ENCODE measurements at regions not wholly inside any gene's neighbourhood (a gene's known extent, or its start where the extent isn't known, plus 50 kb on each side); places are given as distances from the start of the nearest gene placed in this dataset.

- TF ChIP-seq CTCF (IDR thresholded peaks at IDR 0.05) = no peak
- no peak overlapping the region for H3K27ac ChIP-seq
- DNase-seq (peak; percentile 35), ATAC-seq (no peak)
- no peaks in the 10 kb centered on the region for H3K9me3 ChIP-seq
- H3K27me3 ChIP-seq = no peaks in the 10 kb centered on the region
- intact Hi-C loops (cut with DNase I) = no loop called here
- no peak overlapping the region for H3K4me3 ChIP-seq
- no peaks in the 10 kb centered on the region for H3K4me1 ChIP-seq
- no peaks in the 10 kb centered on the region for H3K36me3 ChIP-seq
These were observed 176.1 kb upstream of the HS6ST1 start for GRCh38 chr2:128494640-128495321.

GRCh38 chr2:128495996-128496547 is 177.4 kb upstream of the HS6ST1 start:
- intact Hi-C loops (cut with DNase I) = no loop called here
- TF ChIP-seq CTCF (IDR thresholded peaks at IDR 0.05) = no peak
- Histone ChIP-seq H3K4me1 (no peaks in the 10 kb centered on the region), H3K27me3 (no peaks in the 10 kb centered on the region), H3K9me3 (no peaks in the 10 kb centered on the region), H3K27ac (no peak overlapping the region), H3K36me3 (no peaks in the 10 kb centered on the region), H3K4me3 (no peak overlapping the region)
- ATAC-seq (no peak), DNase-seq (peak; percentile 13)

- ATAC-seq (no peak), DNase-seq (peak; percentile 23)
- intact Hi-C loops (cut with DNase I) = no loop called here
- no peaks in the 10 kb centered on the region for H3K27me3 ChIP-seq
- no peak for TF ChIP-seq CTCF (IDR thresholded peaks at IDR 0.05)
- no peak overlapping the region for H3K27ac ChIP-seq
- H3K4me3 ChIP-seq = no peak overlapping the region
- no peaks in the 10 kb centered on the region for H3K9me3 ChIP-seq
- no peaks in the 10 kb centered on the region for H3K36me3 ChIP-seq
- H3K4me1 ChIP-seq = no peaks in the 10 kb centered on the region
These were observed 178.0 kb upstream of the HS6ST1 start for GRCh38 chr2:128496700-128497099.

- no peak for ATAC-seq
- no peaks in the 10 kb centered on the region for H3K36me3 ChIP-seq
- H3K4me1 ChIP-seq = no peaks in the 10 kb centered on the region
- no peak overlapping the region for H3K27ac ChIP-seq
- no peaks in the 10 kb centered on the region for H3K27me3 ChIP-seq
- no peak for TF ChIP-seq CTCF (IDR thresholded peaks at IDR 0.05)
- peak; percentile 28 for DNase-seq
- no peak overlapping the region for H3K4me3 ChIP-seq
- H3K9me3 ChIP-seq = no peaks in the 10 kb centered on the region
- intact Hi-C loops (cut with DNase I) = no loop called here
These were observed 178.8 kb upstream of the HS6ST1 start for GRCh38 chr2:128497461-128497860.

GRCh38 chr2:128498086-128498485 is 179.4 kb upstream of the HS6ST1 start:
- no peaks in the 10 kb centered on the region for H3K4me1 ChIP-seq
- H3K27me3 ChIP-seq = no peaks in the 10 kb centered on the region
- intact Hi-C loops (cut with DNase I) = no loop called here
- H3K36me3 ChIP-seq = no peaks in the 10 kb centered on the region
- H3K27ac ChIP-seq = no peak overlapping the region
- H3K9me3 ChIP-seq = no peaks in the 10 kb centered on the region
- ATAC-seq (no peak), DNase-seq (peak; percentile 42)
- TF ChIP-seq CTCF (IDR thresholded peaks at IDR 0.05) = no peak
- H3K4me3 ChIP-seq = no peak overlapping the region
